Stimulated activated CD8-positive, alpha-beta memory T cell treated with anti-CD3 and anti-CD28 coated beads, Interleukin-7, amount 100 ng/mL, for 4 hours (primary cell): ENCODE measurements at regions not wholly inside any gene's neighbourhood (a gene's known extent, or its start where the extent isn't known, plus 50 kb on each side); places are given as distances from the start of the nearest gene placed in this dataset.

Experiments used
- DNase-seq, 2 donors: peaks; one replicate each; pipeline ENCODE4 v3.0.0-alpha.2; 2020; ENCODE audit warnings: low read depth in 2 of 2

DNA sequence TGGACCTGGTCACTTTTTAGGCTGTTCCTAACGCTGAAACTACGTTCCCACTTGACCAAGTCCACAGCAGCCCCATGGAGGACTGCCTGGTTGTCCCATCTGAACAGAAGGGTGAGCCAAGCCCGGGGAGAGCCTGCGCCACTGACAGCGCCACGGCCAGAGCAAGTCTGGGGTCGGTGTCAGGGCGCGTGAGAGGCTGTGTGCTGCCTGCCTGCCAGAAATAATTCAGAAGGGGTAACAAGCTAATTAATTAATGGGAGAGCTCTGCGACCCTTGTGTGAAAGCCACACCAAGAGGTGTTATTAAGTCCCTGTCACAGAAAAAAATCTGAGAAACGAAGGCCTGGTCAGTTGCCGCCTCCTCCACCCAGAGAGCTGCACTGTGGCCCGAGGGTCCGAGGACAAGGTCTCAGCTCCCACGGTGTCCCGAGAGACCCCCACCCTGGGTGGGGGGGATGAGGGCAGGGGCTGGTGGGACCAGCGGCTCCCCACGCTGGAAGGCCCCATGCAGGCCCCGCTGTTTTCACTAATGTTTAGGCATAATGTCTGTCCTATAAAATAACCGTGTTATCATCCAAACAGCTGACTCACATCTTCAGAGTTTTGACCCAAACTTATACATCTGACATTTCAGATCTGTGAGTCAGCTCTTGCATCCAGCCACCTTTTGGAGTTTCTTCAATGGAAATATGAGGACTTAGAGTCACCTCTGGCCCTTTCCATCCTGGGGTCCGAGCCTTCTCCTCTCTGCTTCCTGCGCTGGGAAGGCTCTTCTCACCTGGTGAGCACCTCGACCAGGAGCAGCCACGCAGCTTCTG lies 58.5 kb downstream of the DLL1 start:
- no peak for DNase-seq

DNA sequence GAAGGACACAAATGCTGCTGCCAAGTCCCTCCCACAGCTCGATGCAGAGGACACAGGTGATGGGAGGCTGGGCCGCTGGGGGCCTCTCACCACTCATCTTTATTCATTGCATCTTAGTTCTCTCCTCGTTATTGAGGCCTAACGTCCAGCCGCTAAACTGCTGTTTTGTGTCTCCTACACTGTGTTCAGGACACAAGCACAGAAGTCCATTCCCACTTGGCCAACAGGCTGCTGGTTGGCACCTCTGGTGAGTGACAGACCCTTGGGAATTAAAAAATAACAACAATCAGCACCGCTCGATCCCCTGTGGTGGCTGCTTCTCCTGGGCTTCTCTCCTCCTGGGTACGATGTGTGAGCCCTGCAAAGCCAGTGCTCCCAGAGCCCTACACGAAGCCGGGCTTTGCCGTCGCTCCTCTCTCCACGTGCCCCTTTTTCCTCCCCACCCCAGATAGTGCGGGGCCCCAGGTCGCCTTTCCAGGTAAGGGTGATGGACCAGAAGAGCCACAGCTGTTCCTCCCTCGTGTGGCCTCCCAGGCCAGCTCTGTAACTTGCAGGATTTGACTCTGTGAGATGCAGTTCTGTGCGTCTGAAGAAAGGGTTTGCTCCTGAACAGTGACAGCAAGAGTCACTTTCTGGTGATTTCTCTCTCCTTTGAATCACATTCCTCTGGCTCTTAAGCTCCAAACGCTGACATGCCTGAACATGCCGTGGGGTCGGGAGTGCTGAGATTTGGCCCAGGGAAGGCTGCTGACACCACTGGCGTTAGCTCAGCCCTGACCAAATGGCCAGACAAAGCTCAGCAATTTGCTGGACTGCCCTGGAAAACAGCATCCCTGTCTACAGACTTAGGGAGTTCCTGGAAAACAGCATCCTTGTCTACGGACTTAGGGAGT lies 59.3 kb downstream of the DLL1 start:
- DNase-seq = no peak

DNA sequence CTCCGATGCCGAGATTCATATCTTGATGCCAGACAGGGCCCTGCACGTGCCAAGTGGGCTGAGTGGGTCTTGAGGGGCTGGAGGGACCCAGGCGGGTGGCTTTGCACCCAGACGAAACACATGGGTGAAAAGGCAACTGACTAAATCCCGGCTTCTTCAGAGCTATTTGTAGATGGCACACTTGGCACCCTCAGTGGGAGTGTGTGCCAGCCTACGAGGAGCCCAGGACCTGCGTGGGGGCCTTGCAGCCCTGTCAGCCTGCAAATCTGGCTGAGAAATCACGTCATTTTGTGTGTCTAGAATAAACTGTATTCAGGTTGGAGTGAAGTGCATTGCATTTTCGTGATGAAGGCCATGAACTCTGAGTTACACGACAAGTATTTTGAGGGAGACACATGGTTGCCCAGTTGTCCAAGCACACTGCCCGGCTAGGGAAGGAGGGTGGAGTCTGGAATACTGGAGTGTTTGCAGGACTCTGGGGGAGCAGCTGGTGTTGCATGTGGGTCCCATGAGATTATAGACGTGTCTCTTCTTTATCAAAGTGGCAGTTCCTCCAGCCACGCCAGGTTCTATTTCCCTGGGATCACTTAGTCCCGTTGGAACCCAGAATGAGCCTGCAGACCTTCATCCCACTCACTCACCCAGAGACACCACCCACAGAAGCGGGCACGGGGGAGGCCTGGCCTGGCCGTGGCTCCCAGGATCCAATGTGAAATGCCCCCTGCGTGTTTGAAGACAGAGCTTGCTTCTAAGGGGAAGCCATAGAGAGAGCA lies 60.2 kb downstream of the DLL1 start:
- DNase-seq = no peak

DNA sequence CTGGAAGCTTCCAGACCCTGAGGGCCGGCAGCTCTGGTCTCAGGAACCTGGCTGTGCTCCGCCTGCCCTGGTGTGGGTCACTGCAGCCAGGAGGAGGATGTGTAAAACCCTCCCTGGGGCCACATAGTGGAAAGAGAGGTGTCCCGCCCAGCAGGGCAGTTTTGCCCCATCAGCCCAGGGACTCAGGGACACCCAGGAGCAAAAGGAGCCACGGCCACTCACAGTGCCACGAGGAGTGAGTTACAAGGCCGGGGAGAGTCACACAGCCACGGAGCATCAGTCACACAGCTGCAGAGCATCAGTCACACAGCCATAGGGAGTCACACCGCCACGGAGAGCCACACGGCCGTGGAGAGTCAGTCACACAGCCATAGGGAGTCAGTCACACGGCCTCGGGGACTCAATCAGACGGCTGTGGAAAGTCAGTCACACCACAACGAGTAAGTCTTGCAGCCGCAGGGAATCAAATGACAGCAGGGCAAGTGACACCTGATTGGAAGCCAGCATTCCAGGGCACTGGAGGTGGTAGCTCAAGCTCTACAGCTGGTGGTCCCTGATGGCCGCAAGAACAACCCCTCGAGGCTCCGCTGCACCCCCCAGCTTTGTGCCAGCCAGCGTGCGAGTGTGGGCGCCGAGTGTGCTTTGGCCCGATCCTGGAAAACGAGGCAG lies 60.9 kb downstream of the DLL1 start:
- DNase-seq = no peak

DNA sequence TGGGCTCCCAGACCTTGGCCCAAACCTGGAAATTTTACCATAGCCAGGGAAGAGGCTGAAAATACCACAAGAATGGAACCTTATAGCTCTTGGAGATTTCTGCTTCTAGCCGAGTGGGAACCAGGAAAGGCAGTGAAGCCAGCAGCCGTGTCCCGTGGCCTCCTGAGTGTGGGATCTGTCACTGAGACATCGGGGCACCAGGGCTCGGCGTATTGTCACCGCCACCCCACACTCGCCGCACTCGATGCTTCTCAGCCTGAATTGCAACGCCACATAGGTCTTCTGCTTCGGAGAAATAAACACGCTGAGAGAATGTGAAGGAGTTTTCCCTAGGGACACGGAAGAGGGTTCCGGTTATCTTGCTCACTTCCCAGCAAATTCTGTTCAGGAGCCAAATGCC lies 61.5 kb downstream of the DLL1 start:
- DNase-seq = no peak

DNA sequence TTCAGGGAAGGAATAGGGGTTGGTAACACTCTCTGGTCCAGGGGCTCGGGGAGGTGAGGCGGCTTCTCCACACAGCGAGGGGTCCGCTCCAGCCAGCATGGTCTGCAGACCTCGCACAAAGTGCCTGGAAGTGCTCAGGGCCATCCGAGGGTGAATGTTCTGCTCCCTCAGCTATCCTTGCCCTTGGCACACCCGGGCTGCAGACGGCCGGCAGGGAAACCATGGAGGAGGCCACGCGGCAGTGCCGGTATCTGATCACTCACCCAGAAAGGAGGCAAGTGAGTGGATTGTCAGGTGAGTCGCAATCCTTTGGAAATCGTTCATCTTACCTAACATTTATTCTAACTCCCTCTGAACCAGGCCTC lies 62.0 kb downstream of the DLL1 start:
- DNase-seq = no peak

DNA sequence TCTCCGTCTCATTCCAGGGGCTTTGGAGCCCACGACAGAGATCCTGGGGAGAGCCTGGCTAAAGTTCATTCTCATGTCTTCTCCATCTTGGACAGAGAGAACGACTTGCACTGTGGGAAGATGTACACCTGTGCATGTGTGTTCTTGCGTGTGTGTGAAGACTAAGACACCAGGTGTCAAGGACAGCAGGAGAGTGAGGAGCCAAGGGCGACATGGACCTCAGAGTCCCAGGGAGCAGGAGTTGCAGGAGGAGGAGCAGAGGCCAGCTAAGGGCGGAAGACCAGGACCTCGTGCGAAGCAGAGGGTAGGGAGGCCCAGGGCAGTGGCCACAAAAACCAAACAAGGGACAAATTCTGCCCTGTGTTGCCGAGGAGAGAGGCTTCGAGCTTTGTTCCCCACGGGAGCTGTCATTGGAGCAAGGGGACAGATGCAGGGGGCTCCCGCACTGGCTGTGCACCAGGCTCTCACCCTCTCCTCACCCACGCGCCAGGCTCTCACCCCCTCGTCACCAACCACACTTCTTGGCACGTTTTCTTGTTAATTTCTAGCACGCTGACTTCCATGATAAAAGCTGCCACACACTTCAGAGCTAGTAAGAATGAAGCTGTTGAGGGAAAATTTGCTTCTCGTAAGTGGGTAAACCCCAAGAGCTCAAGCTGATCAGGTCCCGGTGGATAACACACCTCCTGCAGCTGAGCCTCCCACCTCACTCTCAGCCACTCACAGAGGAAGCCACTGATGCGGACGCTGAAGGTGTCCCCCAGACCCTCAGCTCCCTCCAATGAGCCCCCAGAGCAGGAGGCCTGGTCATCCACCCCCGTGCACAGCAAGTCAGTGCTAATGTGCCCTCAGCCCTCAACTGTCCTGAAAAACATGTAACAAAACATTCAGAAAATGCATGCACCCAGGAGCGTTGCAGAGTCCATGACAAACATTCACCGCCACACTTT lies 62.6 kb downstream of the DLL1 start:
- DNase-seq = no peak

DNA sequence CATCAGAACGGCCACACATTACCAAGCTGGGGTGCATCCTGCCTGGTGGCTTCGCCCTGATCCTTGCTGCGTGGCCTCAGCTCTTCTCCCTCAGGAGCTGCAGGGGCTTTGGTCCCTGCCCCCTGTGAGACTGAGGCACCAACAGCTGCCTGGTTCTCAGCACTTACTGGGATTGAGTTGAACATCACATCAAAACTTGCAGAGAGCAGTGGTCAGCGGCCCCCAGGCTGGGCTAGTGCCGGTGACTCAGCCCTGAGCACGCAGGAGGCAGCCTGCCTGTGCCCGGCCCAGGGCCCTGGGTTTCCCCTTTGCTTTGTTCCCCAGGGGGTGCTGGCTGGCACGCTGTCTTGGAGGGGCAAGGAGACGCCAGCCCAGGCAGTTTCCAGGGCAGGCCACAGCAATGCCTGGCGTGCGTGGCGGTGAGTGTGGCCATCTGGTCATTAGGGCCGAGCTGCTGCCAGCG lies 63.3 kb downstream of the DLL1 start:
- DNase-seq = no peak

DNA sequence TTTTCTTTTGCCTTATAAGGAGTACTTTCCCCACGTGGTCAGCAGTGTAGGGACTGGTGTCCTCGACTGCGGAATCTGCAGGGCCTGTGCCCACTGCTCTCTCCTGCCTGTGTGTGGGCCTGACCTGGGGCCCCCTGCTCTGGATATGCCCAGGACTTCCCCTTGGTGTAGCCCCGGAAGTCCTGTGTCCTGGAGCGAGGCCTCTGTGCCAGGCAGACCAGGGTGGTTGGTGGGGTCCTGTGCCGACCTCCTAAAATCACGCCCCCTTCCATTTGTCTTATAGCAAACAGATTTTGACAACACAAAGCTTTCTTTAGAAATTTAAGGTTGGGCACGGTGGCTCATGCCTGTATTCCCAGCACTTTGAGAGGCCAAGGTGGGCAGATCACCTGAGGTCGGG lies 64.2 kb downstream of the DLL1 start:
- no peak for DNase-seq

DNA sequence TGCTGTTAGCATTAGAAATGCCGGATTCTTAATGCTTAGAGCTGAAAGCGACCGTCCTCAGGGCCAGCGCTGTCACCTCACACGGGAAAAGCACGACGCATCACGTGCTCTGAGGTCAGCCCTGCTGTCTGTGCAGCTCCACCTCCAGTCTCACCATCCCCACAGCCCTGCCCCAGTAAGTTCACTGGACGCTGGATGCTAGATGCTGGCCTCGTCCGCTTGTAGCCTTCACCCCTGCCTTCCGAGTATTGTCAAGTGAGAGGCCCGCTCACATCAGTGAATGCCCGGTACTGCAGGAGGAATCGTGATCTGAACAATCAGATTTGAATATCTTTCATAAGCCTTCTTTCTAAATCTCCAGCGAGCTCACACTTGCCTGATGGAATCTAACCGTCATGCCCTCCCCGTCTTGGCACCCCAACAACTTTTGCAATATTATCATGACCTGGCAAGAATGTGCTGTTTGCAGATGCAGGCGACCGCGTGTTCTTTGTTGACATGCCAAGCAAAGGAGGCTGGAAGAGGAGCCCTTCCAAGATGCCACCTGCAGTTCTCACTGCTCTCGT lies 64.9 kb downstream of the DLL1 start:
- DNase-seq = no peak

DNA sequence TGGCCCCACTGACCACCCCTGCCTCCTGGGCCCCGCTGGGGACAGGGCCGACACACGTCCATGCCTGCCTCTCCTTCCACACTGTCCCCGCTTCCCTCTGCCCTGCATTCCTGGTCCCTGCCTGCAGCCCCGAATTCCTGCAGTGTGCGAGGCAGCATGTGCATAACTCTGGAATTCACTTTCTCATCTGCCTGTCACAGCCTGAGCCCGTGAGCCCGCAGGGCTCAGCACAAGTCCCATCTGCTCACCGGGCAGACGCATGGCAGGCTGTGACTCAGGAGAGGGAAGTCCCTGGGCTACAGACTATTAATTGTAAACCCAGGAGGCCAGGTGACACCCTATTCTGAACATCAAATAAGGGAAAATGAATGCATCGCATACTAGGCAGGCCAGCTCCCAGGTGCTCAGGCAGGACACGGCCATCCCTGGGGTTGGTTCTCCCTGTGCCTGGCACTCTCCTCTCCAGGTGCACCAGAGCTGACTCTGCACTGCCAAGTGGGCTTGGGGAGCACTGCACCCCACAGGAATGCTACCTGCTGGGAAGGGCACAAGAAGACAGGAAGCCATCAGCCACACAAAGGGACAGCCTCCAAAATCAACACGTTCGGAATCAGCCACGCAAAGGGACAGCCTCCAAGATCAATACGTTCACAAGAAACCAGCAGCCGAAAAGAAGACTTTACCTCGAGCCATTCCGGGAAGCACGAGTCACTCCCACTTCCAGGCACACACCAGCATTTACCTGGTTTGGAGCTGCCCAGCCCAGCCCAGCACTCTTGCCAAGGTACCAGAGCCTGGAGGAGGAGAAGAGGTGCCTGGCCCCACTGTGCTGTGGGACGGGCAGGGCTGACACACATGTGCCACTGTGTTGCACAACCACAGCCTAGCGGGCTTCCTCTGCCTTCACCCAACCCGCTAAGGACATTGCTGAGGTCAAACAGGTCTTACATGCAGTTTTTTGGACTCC lies 65.9 kb downstream of the DLL1 start:
- no peak for DNase-seq

DNA sequence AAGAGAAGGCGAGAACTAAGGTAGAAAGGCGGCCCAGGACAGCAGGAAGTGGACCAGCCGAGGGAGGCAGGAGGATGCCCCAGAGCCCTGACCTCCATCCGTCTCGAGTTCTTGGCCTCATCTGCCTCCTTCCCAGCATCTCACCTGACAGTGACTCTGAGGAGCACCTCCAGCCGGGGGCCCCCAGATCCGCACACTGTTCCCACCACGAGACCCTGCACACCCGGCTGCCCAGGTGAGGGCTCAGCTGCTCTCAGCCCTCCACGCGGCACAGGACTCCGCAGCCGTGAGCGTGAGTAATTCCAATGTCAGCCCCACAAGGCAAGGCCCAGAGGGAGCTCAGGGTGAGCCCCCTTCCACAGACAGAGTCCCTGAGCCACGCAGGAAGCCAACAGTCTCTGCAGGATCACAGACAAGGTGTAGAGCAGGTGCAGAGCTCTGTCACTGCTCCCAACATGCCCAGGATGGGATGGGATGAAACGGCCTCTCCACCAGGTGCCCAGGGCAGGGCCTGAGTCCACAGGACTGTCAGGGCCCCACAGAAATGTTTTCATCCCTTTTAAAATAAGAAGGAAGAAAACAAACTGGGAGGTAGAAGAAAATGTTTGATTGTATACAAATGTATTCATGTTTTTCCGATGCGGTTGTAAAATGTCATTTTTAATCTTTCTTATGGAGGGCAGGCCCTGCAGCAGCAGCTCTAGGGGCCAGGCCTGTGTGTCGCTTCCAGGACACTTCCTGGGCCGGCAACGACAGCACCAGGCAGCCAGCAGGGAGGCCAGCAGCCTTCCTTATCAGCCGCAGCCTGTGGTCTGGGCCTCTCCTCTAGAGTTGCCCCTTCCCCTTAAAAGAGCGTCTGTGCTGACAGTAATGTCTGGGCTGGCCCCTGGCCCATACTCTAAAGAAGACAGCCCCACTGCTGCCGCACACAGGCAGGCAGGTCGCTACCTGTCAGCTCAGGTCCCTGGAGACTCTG lies 66.9 kb downstream of the DLL1 start:
- DNase-seq = no peak

DNA sequence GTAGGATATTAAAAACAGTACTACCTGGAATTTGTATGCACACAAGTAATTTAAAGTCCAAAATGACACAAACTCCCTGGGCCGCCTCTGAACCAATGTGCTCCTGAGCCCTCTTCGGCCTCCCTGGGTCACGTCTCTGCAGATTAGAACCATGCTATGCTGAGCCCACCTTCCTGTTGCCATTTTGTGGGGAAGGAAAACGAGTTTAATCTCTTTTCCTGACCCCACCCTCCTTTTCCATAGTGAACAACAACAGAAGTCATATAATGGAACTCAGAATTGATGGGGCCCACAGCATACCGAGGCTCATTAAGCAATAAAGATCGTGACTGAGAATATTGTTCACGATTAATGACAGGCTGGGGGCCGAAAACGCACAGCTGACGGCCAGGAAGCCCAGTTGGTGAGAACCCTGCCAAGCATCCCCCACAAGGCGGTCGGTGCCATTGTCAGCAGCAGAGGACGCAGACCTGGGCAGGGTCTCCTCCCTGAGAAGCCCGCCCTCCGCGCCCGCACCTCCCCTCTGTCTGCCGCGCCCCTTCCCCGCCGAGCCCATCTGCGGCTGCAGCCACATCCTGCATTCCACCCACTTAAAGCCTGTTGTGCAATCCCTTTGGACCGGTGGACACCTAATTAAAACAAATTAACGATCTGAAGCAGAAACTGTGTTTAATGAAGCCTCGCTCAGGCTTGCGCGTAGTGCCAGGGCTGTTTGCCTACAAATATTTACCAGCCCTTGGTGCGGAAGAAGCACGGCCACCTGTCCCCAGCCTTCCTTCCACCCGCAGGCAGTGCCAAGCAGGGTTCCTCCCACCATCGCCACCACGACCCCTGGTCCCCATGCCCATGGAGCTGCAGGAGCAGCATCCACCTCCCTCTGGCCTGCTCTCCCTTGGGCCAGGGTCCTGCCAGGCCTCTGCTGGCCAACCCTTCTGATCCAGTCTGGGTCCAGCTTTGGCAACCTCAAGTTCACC lies 68.1 kb downstream of the DLL1 start:
- DNase-seq = no peak

DNA sequence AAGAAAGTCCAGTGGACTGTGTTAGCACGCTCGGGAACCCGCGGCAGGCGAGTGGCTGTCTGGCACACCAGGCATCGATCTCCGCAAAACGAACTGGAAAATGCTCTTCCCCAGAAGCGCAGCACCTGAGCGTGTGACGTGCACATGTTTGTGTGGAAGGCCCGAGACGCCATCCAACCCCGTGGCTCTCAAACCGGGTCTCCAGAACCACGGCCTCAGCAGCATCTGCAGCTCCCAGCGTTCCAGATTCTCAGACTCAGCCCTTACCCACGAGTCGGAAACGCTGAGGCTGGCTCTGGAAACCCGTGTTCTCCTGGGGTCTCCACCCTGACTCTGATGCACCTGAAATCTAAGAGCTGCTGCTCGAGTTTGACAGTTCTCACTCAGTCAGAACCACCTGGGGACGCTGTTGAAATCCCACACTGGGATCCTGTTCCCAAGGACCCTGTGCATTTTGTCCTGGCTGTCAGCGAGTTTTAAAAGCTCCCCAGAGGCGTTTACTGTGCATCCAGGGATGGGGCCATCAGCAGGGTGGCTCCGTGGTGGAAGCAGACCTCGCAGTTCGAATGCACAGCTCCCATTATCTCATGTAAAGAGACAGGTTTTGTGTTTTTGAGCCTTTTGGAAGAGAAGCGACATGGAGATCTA lies 69.0 kb downstream of the DLL1 start:
- no peak for DNase-seq

DNA sequence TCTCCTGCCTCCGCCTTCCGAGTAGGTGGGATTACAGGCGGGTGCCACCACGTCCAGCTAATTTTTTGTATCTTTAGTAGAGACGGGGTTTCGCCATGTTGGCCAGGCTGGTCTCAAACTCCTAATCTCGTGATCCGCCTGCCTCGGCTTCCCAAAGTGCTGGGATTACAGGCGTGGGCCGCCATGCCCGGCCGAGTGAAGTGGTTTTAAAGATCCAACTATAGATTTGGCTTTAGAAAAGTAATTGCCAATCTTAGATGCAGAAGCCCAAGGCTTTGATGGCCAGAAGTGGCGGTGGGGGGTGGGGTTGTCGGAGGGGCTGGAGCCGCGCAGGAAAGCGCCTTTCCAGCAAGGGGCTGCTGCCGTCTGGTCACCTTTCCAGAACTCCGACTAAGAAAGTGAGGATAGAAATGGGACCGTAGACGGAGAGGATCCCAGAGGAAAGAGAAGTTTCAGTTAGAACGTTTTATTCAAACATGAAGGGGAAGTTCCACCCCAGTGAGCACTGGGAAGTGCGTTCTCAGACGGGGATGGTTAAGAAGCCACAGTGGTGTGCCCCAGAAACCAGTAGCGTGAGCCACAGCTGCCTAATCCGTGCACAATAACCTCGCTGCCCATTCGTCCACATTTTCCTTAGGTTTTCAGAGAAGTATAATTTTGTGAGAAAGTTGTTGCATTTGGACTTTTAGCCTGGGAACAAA lies 69.7 kb downstream of the DLL1 start:
- no peak for DNase-seq
